ENCODE measurements at regions not wholly inside any gene's neighbourhood (a gene's known extent, or its start where the extent isn't known, plus 50 kb on each side); places are given as distances from the start of the nearest gene placed in this dataset.

DNA sequence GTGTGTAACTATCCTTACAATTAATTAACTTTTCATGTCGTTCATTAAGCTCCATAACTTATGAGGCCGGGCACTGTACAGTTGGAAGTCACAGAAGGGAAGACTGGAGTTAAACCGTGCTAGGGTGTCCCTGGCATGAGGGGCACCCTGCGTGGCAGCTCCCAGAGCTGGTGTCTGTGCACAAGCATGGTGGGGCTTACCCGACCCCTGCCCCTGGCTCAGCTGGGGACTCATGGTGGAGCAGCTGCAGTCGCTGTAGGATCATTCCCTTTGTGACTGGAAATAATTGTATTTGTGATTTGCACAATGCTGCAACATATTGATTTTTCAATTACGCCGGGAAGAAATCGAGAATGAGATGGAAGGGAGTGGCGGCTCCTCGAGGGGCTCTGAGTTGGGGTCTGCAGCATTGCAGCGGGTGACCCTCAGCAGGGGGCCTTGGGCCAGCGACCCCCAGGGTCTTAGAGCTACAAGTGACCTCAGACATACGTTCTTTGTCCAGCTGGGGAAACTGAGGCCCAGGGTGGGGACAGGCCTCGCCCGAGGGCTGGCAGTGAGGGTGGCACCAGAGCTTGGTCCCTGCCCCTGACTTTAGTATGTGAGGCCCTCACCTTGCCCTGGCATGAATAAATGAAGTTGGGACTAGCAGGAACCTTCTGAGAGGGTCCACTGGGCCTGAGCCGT is 125.4 kb downstream of the KIF26A start:
- Histone ChIP-seq H3K36me3 (replicated peaks in 1 of 2; ENCODE audit: control insufficient read depth in 1 of 2, insufficient read depth in 2 of 2, low read length in 1 of 2) (no peaks in the 10 kb centered on the region), H3K27ac (ENCODE audit: low read depth in 2 of 2, low read length in 1 of 2) (no peak overlapping the region), H3K4me3 (ENCODE audit: low read depth in 2 of 2, low read length in 1 of 2) (no peak overlapping the region), H3K9ac (no peak overlapping the region), H3K27me3 (ENCODE audit: insufficient read depth) (no peaks in the 10 kb centered on the region), H3K9me3 (no peaks in the 10 kb centered on the region), H3K79me2 (ENCODE audit: insufficient read depth) (no peaks in the 10 kb centered on the region), H3K9me2 (no peaks in the 10 kb centered on the region), H2AFZ (ENCODE audit: low read depth) (no peak overlapping the region), H3K4me1 (ENCODE audit: control insufficient read depth in 1 of 2, insufficient read depth in 2 of 2, low read depth in 1 of 2, low read length in 1 of 2) (no peaks in the 10 kb centered on the region; a peak in 1 of 4 replicates), H3K4me2 (no peak overlapping the region), H3F3A (replicated peaks; ENCODE audit: insufficient read depth) (no peaks in the 10 kb centered on the region), H4K20me1 (ENCODE audit: insufficient read depth) (no peaks in the 10 kb centered on the region)
- ChIA-PET POLR2A (no interaction called here), CTCF (interaction anchor here (1.1 to 1.9 kb wide), 5 partner anchors 15 to 170 kb away, joined by 3 to 5 read pairs (median 3); no protein-coding TSS in a partner anchor)
- no peak for DNase-seq
- TF ChIP-seq FOSL2 (IDR thresholded peaks at IDR 0.05; ENCODE audit: borderline replicate concordance, low read depth) (no peak), RCOR1 (IDR thresholded peaks at IDR 0.05; ENCODE audit: low read length) (no peak), MXI1 (IDR thresholded peaks at IDR 0.05; ENCODE audit: low read depth, low read length) (no peak), FOXJ3 (CRISPR knock-in tag; IDR thresholded peaks at IDR 0.05) (no peak)
- TF ChIP-seq, protein P1, sequence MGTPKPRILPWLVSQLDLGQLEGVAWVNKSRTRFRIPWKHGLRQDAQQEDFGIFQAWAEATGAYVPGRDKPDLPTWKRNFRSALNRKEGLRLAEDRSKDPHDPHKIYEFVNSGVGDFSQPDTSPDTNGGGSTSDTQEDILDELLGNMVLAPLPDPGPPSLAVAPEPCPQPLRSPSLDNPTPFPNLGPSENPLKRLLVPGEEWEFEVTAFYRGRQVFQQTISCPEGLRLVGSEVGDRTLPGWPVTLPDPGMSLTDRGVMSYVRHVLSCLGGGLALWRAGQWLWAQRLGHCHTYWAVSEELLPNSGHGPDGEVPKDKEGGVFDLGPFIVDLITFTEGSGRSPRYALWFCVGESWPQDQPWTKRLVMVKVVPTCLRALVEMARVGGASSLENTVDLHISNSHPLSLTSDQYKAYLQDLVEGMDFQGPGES (IDR thresholded peaks at IDR 0.05; ENCODE audit: low read depth, low read length): no peak
- WGBS (ENCODE audit: low lambda C conversion rate): 70% methylated on average over 14 of the region's 17 CpGs

DNA sequence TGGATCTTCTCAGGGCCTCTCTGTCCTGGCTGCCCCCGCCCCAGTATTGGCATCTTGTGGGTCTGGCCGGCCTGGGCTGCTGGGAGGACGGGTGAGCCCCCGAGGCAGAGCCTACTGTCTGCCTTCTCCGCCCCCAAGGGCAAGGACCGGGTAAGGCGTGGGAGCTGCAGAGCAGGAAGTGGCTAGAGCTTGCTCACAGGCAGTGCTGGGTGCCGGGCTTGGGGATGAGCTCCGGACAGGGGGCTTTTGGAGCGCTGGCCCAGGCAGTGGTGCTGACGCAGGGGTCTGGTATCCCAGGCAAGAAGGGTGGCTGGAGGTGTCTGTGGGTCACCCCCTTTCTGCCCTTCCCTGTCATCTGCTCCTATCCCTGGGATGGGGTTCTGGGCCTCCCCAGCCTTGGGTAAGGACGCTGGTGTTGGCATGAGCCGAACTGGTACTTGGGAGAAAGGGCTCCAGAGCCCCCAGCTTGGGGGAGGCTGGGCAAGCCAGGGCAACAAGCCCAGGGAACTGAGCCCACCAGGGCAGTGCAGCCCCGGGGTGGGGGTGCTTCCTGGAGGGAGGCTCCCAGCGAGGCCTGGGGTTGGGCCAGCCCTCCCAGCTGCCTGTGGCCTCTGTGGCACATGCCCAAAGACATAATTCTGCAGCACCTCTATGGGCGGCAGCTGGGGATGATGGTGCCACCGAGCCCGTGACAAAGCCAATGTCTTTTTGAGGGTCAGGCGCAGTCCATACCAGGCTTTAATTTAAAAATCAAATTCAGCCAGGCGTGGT is 126.3 kb downstream of the KIF26A start:
- ChIA-PET POLR2A (no interaction called here), CTCF (interaction anchor here (0.9 to 1.9 kb wide), 5 partner anchors 15 to 170 kb away, joined by 3 to 5 read pairs (median 3); no protein-coding TSS in a partner anchor)
- Histone ChIP-seq H3K36me3 (replicated peaks in 1 of 2; ENCODE audit: control insufficient read depth in 1 of 2, insufficient read depth in 2 of 2, low read length in 1 of 2) (no peaks in the 10 kb centered on the region), H3K27ac (ENCODE audit: low read depth in 2 of 2, low read length in 1 of 2) (no peak overlapping the region), H4K20me1 (ENCODE audit: insufficient read depth) (no peaks in the 10 kb centered on the region), H3K9me2 (no peaks in the 10 kb centered on the region), H3K4me3 (ENCODE audit: low read depth in 2 of 2, low read length in 1 of 2) (no peak overlapping the region), H3K4me2 (no peak overlapping the region), H3K27me3 (ENCODE audit: insufficient read depth) (no peaks in the 10 kb centered on the region), H2AFZ (ENCODE audit: low read depth) (no peak overlapping the region), H3K4me1 (ENCODE audit: control insufficient read depth in 1 of 2, insufficient read depth in 2 of 2, low read depth in 1 of 2, low read length in 1 of 2) (no peaks in the 10 kb centered on the region; a peak in 1 of 4 replicates), H3K79me2 (ENCODE audit: insufficient read depth) (no peaks in the 10 kb centered on the region), H3K9ac (no peak overlapping the region), H3K9me3 (no peaks in the 10 kb centered on the region), H3F3A (replicated peaks; ENCODE audit: insufficient read depth) (no peaks in the 10 kb centered on the region)
- no peak for TF ChIP-seq RAD21 (IDR thresholded peaks at IDR 0.05; ENCODE audit: low read length)
- TF ChIP-seq, protein P2, sequence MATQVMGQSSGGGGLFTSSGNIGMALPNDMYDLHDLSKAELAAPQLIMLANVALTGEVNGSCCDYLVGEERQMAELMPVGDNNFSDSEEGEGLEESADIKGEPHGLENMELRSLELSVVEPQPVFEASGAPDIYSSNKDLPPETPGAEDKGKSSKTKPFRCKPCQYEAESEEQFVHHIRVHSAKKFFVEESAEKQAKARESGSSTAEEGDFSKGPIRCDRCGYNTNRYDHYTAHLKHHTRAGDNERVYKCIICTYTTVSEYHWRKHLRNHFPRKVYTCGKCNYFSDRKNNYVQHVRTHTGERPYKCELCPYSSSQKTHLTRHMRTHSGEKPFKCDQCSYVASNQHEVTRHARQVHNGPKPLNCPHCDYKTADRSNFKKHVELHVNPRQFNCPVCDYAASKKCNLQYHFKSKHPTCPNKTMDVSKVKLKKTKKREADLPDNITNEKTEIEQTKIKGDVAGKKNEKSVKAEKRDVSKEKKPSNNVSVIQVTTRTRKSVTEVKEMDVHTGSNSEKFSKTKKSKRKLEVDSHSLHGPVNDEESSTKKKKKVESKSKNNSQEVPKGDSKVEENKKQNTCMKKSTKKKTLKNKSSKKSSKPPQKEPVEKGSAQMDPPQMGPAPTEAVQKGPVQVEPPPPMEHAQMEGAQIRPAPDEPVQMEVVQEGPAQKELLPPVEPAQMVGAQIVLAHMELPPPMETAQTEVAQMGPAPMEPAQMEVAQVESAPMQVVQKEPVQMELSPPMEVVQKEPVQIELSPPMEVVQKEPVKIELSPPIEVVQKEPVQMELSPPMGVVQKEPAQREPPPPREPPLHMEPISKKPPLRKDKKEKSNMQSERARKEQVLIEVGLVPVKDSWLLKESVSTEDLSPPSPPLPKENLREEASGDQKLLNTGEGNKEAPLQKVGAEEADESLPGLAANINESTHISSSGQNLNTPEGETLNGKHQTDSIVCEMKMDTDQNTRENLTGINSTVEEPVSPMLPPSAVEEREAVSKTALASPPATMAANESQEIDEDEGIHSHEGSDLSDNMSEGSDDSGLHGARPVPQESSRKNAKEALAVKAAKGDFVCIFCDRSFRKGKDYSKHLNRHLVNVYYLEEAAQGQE (IDR thresholded peaks at IDR 0.05; ENCODE audit: low read depth, low read length): no peak
- TF ChIP-seq, protein P3, sequence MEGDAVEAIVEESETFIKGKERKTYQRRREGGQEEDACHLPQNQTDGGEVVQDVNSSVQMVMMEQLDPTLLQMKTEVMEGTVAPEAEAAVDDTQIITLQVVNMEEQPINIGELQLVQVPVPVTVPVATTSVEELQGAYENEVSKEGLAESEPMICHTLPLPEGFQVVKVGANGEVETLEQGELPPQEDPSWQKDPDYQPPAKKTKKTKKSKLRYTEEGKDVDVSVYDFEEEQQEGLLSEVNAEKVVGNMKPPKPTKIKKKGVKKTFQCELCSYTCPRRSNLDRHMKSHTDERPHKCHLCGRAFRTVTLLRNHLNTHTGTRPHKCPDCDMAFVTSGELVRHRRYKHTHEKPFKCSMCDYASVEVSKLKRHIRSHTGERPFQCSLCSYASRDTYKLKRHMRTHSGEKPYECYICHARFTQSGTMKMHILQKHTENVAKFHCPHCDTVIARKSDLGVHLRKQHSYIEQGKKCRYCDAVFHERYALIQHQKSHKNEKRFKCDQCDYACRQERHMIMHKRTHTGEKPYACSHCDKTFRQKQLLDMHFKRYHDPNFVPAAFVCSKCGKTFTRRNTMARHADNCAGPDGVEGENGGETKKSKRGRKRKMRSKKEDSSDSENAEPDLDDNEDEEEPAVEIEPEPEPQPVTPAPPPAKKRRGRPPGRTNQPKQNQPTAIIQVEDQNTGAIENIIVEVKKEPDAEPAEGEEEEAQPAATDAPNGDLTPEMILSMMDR (IDR thresholded peaks at IDR 0.05): no peak
- no peak for TF ChIP-seq TAF1 (IDR thresholded peaks at IDR 0.05; ENCODE audit: borderline replicate concordance, low read depth, low read length)
- TF ChIP-seq YY1 (IDR thresholded peaks at IDR 0.05; ENCODE audit: low read depth): no peak
- TF ChIP-seq, protein P4, sequence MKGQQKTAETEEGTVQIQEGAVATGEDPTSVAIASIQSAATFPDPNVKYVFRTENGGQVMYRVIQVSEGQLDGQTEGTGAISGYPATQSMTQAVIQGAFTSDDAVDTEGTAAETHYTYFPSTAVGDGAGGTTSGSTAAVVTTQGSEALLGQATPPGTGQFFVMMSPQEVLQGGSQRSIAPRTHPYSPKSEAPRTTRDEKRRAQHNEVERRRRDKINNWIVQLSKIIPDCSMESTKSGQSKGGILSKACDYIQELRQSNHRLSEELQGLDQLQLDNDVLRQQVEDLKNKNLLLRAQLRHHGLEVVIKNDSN (IDR thresholded peaks at IDR 0.05; ENCODE audit: borderline replicate concordance, low read depth): no peak
- TF ChIP-seq GABPA (IDR thresholded peaks at IDR 0.05; ENCODE audit: low read depth): no peak
- no peak for TF ChIP-seq SMC3 (IDR thresholded peaks at IDR 0.05; ENCODE audit: low read depth, low read length)
- no peak for TF ChIP-seq NRF1 (IDR thresholded peaks at IDR 0.05; ENCODE audit: low read depth, low read length)
- no peak for TF ChIP-seq FOXJ3 (CRISPR knock-in tag; IDR thresholded peaks at IDR 0.05)
- no peak for TF ChIP-seq EZH2phosphoT487 (IDR thresholded peaks at IDR 0.05; ENCODE audit: borderline replicate concordance, low read depth)
- 84% methylated on average over 4 of the region's 20 CpGs for WGBS (ENCODE audit: low lambda C conversion rate)
- DNase-seq: no peak

All from SK-N-SH (cell line).